Adrenal gland (tissue), 9 donors: ENCODE measurements at regions not wholly inside any gene's neighbourhood (a gene's known extent, or its start where the extent isn't known, plus 50 kb on each side); places are given as distances from the start of the nearest gene placed in this dataset.
A peak's percentile ranks its signal among the peaks of the same experiment; 100 is the strongest.

Experiments
- DNase-seq, 7 donors: peaks; one replicate each; pipeline ENCODE4 v3.0.0-alpha.2; 2019 to 2020
- H3K27ac ChIP-seq, 5 donors: fragments of 200-600 bp; sonication (generic) in 4 of 5; 1 replicate in 3 of 5; 2 replicates in 2 of 5; pipeline versions ENCODE4 v1.5.1 to v1.8.0; 2016 to 2020; ENCODE audit warnings: mild to moderate bottlenecking in 1 of 5
- H3K27me3 ChIP-seq: fragments of 200-600 bp; 2 replicates; pipeline ENCODE4 v1.8.0; 2021
- H3K36me3 ChIP-seq, 2 donors: fragments of 200-600 bp; replicated peaks in 1 of 2; 1 replicate in 1 of 2; 2 replicates in 1 of 2; pipeline versions ENCODE4 v1.5.1 to v1.8.0; 2018 to 2022
- H3K4me1 ChIP-seq, 2 donors: fragments of 200-600 bp; replicated peaks in 1 of 2; 1 replicate in 1 of 2; 2 replicates in 1 of 2; pipeline versions ENCODE4 v1.5.1 to v1.8.0; 2018 to 2021
- H3K4me3 ChIP-seq, 4 donors: fragments of 200-600 bp; sonication (generic) in 3 of 4; one replicate each; pipeline ENCODE4 v1.5.1; 2016 to 2018
- H3K9me3 ChIP-seq, 3 donors: fragments of 200-600 bp; sonication (generic) in 1 of 3; replicated peaks in 1 of 3; 1 replicate in 2 of 3; 2 replicates in 1 of 3; pipeline versions ENCODE4 v1.5.1 to v1.8.0; 2016 to 2021
- POLR2A ChIP-seq, 2 donors: fragments of 450-650 bp; IDR thresholded peaks; one replicate each; pipeline ENCODE4 v1.6.1; 2017; ENCODE audit warnings: antibody characterized with exemption in 2 of 2, mild to moderate bottlenecking in 2 of 2, moderate library complexity in 1 of 2
- WGBS, 4 donors: extraction: QIAGEN DNeasy Blood & Tissue Kit in 2 of 4; methylation state at CpG; one replicate each; pipeline versions ENCODE4 v1.1.5 to v1.1.7; 2013 to 2017; 5-methylcytosine and 5-hydroxymethylcytosine counted together
- intact Hi-C, 2 donors: fragments of 100-400 bp; cut with DNase I; formaldehyde crosslinking; loops; one replicate each; pipeline versions ENCODE4 v1.14.1 to v1.15.0; 2022 to 2023
- TF ChIP-seq, protein P1 (sequence below), 6 experiments: fragments of 450-650 bp in 4 of 6; fragments of 200-600 bp in 2 of 6; sonication (generic) in 1 of 6; IDR thresholded peaks; 1 replicate in 5 of 6; 2 replicates in 1 of 6; pipeline versions ENCODE4 v1.5.1 to v1.8.0; 2016 to 2021; ENCODE audit warnings: antibody characterized with exemption in 6 of 6, mild to moderate bottlenecking in 2 of 6, moderate library complexity in 1 of 6
- donor health status: healthy with polysubstance abuse.
- donor health status: Bipolar disorder and iron deficiency.
- donor health status: DM: yes; HTN: yes; CAD: no.
- donor health status: DM: no; HTN: no; CAD: no.
- donor health status: DM: no; HTN: no; CAD: no.

GRCh38 chr1:30195424-30196134, 527.8 kb downstream of the MATN1 start:
- no peak overlapping the region for H3K4me3 ChIP-seq
- TF ChIP-seq POLR2A (IDR thresholded peaks at IDR 0.05) = no peak
- TF ChIP-seq, protein P1, sequence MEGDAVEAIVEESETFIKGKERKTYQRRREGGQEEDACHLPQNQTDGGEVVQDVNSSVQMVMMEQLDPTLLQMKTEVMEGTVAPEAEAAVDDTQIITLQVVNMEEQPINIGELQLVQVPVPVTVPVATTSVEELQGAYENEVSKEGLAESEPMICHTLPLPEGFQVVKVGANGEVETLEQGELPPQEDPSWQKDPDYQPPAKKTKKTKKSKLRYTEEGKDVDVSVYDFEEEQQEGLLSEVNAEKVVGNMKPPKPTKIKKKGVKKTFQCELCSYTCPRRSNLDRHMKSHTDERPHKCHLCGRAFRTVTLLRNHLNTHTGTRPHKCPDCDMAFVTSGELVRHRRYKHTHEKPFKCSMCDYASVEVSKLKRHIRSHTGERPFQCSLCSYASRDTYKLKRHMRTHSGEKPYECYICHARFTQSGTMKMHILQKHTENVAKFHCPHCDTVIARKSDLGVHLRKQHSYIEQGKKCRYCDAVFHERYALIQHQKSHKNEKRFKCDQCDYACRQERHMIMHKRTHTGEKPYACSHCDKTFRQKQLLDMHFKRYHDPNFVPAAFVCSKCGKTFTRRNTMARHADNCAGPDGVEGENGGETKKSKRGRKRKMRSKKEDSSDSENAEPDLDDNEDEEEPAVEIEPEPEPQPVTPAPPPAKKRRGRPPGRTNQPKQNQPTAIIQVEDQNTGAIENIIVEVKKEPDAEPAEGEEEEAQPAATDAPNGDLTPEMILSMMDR (IDR thresholded peaks at IDR 0.05) = no peak

GRCh38 chr1:30194741-30195423, 528.5 kb downstream of the MATN1 start:
- peak in 1 of 7 donors; percentile 27 for DNase-seq
- H3K4me3 ChIP-seq = no peak overlapping the region
- no peaks in the 10 kb centered on the region for H3K27me3 ChIP-seq
- TF ChIP-seq POLR2A (IDR thresholded peaks at IDR 0.05) = no peak
- TF ChIP-seq, protein P1 (IDR thresholded peaks at IDR 0.05) = no peak
- intact Hi-C loops = no loop called here
- WGBS, 4 donors = 67 to 78% (median 73%) methylated on average over 7 to 8 of the region's 8 CpGs
- no peak overlapping the region for H3K27ac ChIP-seq
- H3K9me3 ChIP-seq = no peaks in the 10 kb centered on the region
- no peaks in the 10 kb centered on the region for H3K36me3 ChIP-seq
- peaks cover 0 to 5% of the 10 kb centered on the region in 2 donors for H3K4me1 ChIP-seq

More at GRCh38 chr1:30195424-30196134, 527.8 kb downstream of the MATN1 start:
- no peak overlapping the region for H3K27ac ChIP-seq
- 74 to 94% (median 79%) methylated on average over 14 to 17 of the region's 17 CpGs for WGBS, 4 donors
- H3K27me3 ChIP-seq = no peaks in the 10 kb centered on the region
- H3K4me1 ChIP-seq = peaks cover 0 to 5% of the 10 kb centered on the region in 2 donors
- intact Hi-C loops = no loop called here
- H3K9me3 ChIP-seq = no peaks in the 10 kb centered on the region
- peak in 1 of 7 donors; percentile 35 for DNase-seq
- no peaks in the 10 kb centered on the region for H3K36me3 ChIP-seq

GRCh38 chr1:30194046-30194619, 529.3 kb downstream of the MATN1 start:
- Histone ChIP-seq H3K27me3 (no peaks in the 10 kb centered on the region), H3K9me3 (no peaks in the 10 kb centered on the region), H3K36me3 (no peaks in the 10 kb centered on the region), H3K4me3 (no peak overlapping the region), H3K27ac (no peak overlapping the region), H3K4me1 (peaks cover 0 to 5% of the 10 kb centered on the region in 2 donors)
- TF ChIP-seq POLR2A (IDR thresholded peaks at IDR 0.05) = no peak
- TF ChIP-seq, protein P1 (IDR thresholded peaks at IDR 0.05) = no peak
- DNase-seq = peak in 1 of 7 donors; percentile 43
- intact Hi-C loops = no loop called here
- 46 to 52% (median 50%) methylated on average over 6 of the region's 6 CpGs for WGBS, 4 donors

GRCh38 chr1:30192969-30193630, 530.3 kb downstream of the MATN1 start:
- TF ChIP-seq POLR2A (IDR thresholded peaks at IDR 0.05) = no peak
- TF ChIP-seq, protein P1 (IDR thresholded peaks at IDR 0.05) = no peak
- Histone ChIP-seq H3K4me3 (no peak overlapping the region), H3K27me3 (no peaks in the 10 kb centered on the region), H3K36me3 (no peaks in the 10 kb centered on the region), H3K27ac (no peak overlapping the region), H3K9me3 (no peaks in the 10 kb centered on the region), H3K4me1 (peaks cover 0 to 5% of the 10 kb centered on the region in 2 donors)
- WGBS, 4 donors = 58 to 78% (median 67%) methylated on average over 3 of the region's 3 CpGs
- intact Hi-C loops = no loop called here
- DNase-seq = peak in 1 of 7 donors; percentile 42
